ENCODE measurements at regions not wholly inside any gene's neighbourhood (a gene's known extent, or its start where the extent isn't known, plus 50 kb on each side); places are given as distances from the start of the nearest gene placed in this dataset.

DNA sequence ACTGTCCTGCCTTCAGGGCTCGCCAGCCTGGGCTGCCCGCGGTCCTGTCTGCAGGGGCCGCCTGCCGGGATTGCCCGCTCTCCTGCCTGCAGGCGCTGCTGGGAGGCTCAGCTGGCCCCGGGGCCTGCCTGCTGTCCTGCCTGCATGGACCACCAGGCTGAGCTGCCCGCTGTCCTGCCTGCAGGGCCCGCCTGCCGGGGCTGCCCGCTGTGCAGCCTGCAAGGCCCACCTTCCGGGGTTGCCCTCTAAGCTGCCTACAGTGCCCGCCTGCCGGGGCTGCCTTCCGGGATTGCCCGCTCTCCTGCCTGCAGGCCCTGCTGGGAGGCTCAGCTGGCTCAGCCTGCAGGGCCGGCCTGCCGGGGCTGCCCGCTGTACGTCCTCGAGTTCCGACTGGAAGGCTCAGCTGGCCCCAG lies 164.4 kb downstream of the GLRX3 start:
- TF ChIP-seq RCOR1 (IDR thresholded peaks at IDR 0.05; ENCODE audit: low read depth, low read length) (no peak), MAX (IDR thresholded peaks at IDR 0.05) (no peak), HOXB5 (CRISPR knock-in tag; IDR thresholded peaks at IDR 0.05) (no peak), PHF8 (IDR thresholded peaks at IDR 0.05; ENCODE audit: borderline replicate concordance, low read depth) (no peak), PBX3 (IDR thresholded peaks at IDR 0.05) (no peak), POLR2A (IDR thresholded peaks at IDR 0.05; ENCODE audit: low read length) (no peak)
- TF ChIP-seq, protein P1, sequence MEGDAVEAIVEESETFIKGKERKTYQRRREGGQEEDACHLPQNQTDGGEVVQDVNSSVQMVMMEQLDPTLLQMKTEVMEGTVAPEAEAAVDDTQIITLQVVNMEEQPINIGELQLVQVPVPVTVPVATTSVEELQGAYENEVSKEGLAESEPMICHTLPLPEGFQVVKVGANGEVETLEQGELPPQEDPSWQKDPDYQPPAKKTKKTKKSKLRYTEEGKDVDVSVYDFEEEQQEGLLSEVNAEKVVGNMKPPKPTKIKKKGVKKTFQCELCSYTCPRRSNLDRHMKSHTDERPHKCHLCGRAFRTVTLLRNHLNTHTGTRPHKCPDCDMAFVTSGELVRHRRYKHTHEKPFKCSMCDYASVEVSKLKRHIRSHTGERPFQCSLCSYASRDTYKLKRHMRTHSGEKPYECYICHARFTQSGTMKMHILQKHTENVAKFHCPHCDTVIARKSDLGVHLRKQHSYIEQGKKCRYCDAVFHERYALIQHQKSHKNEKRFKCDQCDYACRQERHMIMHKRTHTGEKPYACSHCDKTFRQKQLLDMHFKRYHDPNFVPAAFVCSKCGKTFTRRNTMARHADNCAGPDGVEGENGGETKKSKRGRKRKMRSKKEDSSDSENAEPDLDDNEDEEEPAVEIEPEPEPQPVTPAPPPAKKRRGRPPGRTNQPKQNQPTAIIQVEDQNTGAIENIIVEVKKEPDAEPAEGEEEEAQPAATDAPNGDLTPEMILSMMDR (IDR thresholded peaks at IDR 0.05) = no peak
- TF ChIP-seq, protein P2, sequence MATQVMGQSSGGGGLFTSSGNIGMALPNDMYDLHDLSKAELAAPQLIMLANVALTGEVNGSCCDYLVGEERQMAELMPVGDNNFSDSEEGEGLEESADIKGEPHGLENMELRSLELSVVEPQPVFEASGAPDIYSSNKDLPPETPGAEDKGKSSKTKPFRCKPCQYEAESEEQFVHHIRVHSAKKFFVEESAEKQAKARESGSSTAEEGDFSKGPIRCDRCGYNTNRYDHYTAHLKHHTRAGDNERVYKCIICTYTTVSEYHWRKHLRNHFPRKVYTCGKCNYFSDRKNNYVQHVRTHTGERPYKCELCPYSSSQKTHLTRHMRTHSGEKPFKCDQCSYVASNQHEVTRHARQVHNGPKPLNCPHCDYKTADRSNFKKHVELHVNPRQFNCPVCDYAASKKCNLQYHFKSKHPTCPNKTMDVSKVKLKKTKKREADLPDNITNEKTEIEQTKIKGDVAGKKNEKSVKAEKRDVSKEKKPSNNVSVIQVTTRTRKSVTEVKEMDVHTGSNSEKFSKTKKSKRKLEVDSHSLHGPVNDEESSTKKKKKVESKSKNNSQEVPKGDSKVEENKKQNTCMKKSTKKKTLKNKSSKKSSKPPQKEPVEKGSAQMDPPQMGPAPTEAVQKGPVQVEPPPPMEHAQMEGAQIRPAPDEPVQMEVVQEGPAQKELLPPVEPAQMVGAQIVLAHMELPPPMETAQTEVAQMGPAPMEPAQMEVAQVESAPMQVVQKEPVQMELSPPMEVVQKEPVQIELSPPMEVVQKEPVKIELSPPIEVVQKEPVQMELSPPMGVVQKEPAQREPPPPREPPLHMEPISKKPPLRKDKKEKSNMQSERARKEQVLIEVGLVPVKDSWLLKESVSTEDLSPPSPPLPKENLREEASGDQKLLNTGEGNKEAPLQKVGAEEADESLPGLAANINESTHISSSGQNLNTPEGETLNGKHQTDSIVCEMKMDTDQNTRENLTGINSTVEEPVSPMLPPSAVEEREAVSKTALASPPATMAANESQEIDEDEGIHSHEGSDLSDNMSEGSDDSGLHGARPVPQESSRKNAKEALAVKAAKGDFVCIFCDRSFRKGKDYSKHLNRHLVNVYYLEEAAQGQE (IDR thresholded peaks at IDR 0.05) = no peak

Measured in A549 (cell line).